ENCODE measurements at regions not wholly inside any gene's neighbourhood (a gene's known extent, or its start where the extent isn't known, plus 50 kb on each side); places are given as distances from the start of the nearest gene placed in this dataset.

- DNase-seq (ENCODE audit: low read depth in 1 of 2, low spot score in 2 of 2) (no peak), FAIRE-seq (no peak)
- Histone ChIP-seq H2BK20ac (ENCODE audit: low read length) (no peak overlapping the region), H2BK5ac (ENCODE audit: low read depth, low read length) (no peak overlapping the region), H4K91ac (replicated peaks; ENCODE audit: insufficient read length, low read length) (no peak overlapping the region), H2BK15ac (ENCODE audit: low read length) (no peak overlapping the region), H3K27ac (ENCODE audit: low read depth, low read length) (no peak overlapping the region), H4K8ac (ENCODE audit: extremely low read depth, insufficient read depth, low read length) (no peak overlapping the region), H3K79me1 (ENCODE audit: low read depth, low read length) (no peaks in the 10 kb centered on the region), H3K9ac (replicated peaks in 1 of 4; ENCODE audit: extremely low read depth in 1 of 4, low read depth in 3 of 4, low read length in 3 of 4) (no peak overlapping the region), H4K20me1 (replicated peaks in 1 of 2; ENCODE audit: control insufficient read depth in 1 of 2, insufficient read depth in 2 of 2, low read length in 2 of 2) (no peaks in the 10 kb centered on the region), H3K79me2 (ENCODE audit: control insufficient read depth in 1 of 2, insufficient read depth in 2 of 2, low read length in 2 of 2) (no peaks in the 10 kb centered on the region), H2BK120ac (replicated peaks; ENCODE audit: low read depth, low read length) (no peak overlapping the region), H3K9me3 (ENCODE audit: insufficient read depth in 2 of 2, low read depth in 1 of 2, low read length in 1 of 2) (no peaks in the 10 kb centered on the region), H3K4me1 (replicated peaks in 1 of 4; ENCODE audit: control insufficient read depth in 3 of 4, insufficient read depth in 4 of 4, low read length in 3 of 4) (no peaks in the 10 kb centered on the region), H3K4me3 (ENCODE audit: extremely low read depth in 1 of 4, insufficient read depth in 2 of 4, low read depth in 3 of 4, low read length in 4 of 4) (no peak overlapping the region), H2AFZ (ENCODE audit: low read length) (no peak overlapping the region), H2AK5ac (ENCODE audit: low read depth, low read length) (no peak overlapping the region), H3K23me2 (ENCODE audit: low read depth, low read length) (no peaks in the 10 kb centered on the region), H3K14ac (ENCODE audit: insufficient read length) (no peak overlapping the region), H3K23ac (ENCODE audit: insufficient read length) (no peak overlapping the region), H3K36me3 (ENCODE audit: control insufficient read depth in 2 of 4, insufficient read depth in 4 of 4, low read length in 3 of 4) (no peaks in the 10 kb centered on the region), H3K56ac (replicated peaks; ENCODE audit: insufficient read length, low read depth, low read length) (no peak overlapping the region), H3K4ac (replicated peaks; ENCODE audit: insufficient read length, low read depth, low read length) (no peak overlapping the region), H2BK12ac (ENCODE audit: low read depth, low read length) (no peak overlapping the region), H3K27me3 (replicated peaks in 1 of 4; ENCODE audit: control insufficient read depth in 3 of 4, extremely low read depth in 1 of 4, insufficient read depth in 3 of 4, low read length in 3 of 4) (no peaks in the 10 kb centered on the region), H3K4me2 (ENCODE audit: insufficient read depth in 1 of 2, low read depth in 2 of 2, low read length in 2 of 2) (no peak overlapping the region), H4K5ac (ENCODE audit: insufficient read length, low read depth, low read length) (no peak overlapping the region), H3K18ac (ENCODE audit: extremely low read depth, low read length) (no peak overlapping the region)
- 100% methylated on average over 2 of the region's 4 CpGs; no CpG with 5 or more reads in 1 of the 2 experiments for WGBS, 2 experiments (ENCODE audit: extremely low coverage in 1 of 2, insufficient coverage in 1 of 2, insufficient read length in 1 of 2, insufficient replicate concordance in 2 of 2, low coverage in 1 of 2, low lambda C conversion rate in 2 of 2, missing lambda C conversion rate in 1 of 2)
- CTCF ChIA-PET (ENCODE audit: partially characterized antibody) = no interaction called here
- POLR2A ChIA-PET (ENCODE audit: partially characterized antibody) = no interaction called here
- TF ChIP-seq KDM4A (IDR thresholded peaks at IDR 0.05; ENCODE audit: low read depth, low read length, severe bottlenecking) = no peak
- TF ChIP-seq HDAC6 (IDR thresholded peaks at IDR 0.05; ENCODE audit: low read depth, low read length) = no peak
- TF ChIP-seq EGR1 (IDR thresholded peaks at IDR 0.05; ENCODE audit: borderline replicate concordance, low read depth, low read length) = no peak
- TF ChIP-seq SIN3A (conservative IDR thresholded peaks at IDR 0.05 in 1 of 2, IDR thresholded peaks at IDR 0.05 in 1 of 2; ENCODE audit: low read depth in 1 of 2, low read length in 2 of 2) = no peak
- no peak for TF ChIP-seq POLR2A (IDR thresholded peaks at IDR 0.05; ENCODE audit: control extremely low read depth in 1 of 2, low read depth in 2 of 2, low read length in 2 of 2)
- TF ChIP-seq NANOG (IDR thresholded peaks at IDR 0.05; ENCODE audit: insufficient read depth, low read depth, low read length, poor library complexity, severe bottlenecking) = no peak
- TF ChIP-seq, protein P1, sequence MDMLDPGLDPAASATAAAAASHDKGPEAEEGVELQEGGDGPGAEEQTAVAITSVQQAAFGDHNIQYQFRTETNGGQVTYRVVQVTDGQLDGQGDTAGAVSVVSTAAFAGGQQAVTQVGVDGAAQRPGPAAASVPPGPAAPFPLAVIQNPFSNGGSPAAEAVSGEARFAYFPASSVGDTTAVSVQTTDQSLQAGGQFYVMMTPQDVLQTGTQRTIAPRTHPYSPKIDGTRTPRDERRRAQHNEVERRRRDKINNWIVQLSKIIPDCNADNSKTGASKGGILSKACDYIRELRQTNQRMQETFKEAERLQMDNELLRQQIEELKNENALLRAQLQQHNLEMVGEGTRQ (IDR thresholded peaks at IDR 0.05; ENCODE audit: low read length) = no peak
- TF ChIP-seq KDM5A (IDR thresholded peaks at IDR 0.05; ENCODE audit: low read length) = no peak
- TF ChIP-seq BACH1 (IDR thresholded peaks at IDR 0.05; ENCODE audit: low read length) = no peak
- TF ChIP-seq CTCF (IDR thresholded peaks at IDR 0.05; ENCODE audit: control extremely low read depth in 1 of 3, insufficient read depth in 1 of 3, low read depth in 1 of 3, low read length in 3 of 3) = no peak
- TF ChIP-seq CHD2 (IDR thresholded peaks at IDR 0.05; ENCODE audit: low read length) = no peak
Measured at GRCh38 chr20:47441774-47442150, 59.9 kb upstream of the NCOA3 start.
